ENCODE measurements at regions not wholly inside any gene's neighbourhood (a gene's known extent, or its start where the extent isn't known, plus 50 kb on each side); places are given as distances from the start of the nearest gene placed in this dataset.
"Not testable (repeated sequence)": the region's sequence is repeated elsewhere in the genome, so short reads cannot be mapped to it uniquely, and the experiment has no call there.

- TF ChIP-seq ZFX (IDR thresholded peaks at IDR 0.05) = no peak
- no peak for TF ChIP-seq CTCF (conservative IDR thresholded peaks at IDR 0.05)
- no peak overlapping the region for H3K27ac ChIP-seq
These were observed 340.1 kb upstream of the PRR16 start for GRCh38 chr5:120124031-120124430.

GRCh38 chr5:120124961-120125360, 339.1 kb upstream of the PRR16 start:
- TF ChIP-seq CTCF (conservative IDR thresholded peaks at IDR 0.05) = no peak
- no peak for TF ChIP-seq ZFX (IDR thresholded peaks at IDR 0.05)
- no peak overlapping the region for H3K27ac ChIP-seq

GRCh38 chr5:120132347-120132746, 331.8 kb upstream of the PRR16 start:
- H3K27ac ChIP-seq = not testable (repeated sequence)

- TF ChIP-seq ZFX (IDR thresholded peaks at IDR 0.05) = no peak
- TF ChIP-seq CTCF (conservative IDR thresholded peaks at IDR 0.05) = no peak
- H3K27ac ChIP-seq = no peak overlapping the region
These were observed 329.2 kb upstream of the PRR16 start for GRCh38 chr5:120134944-120135343.

- no peak overlapping the region for H3K27ac ChIP-seq
- TF ChIP-seq ZFX (IDR thresholded peaks at IDR 0.05) = no peak
- TF ChIP-seq CTCF (conservative IDR thresholded peaks at IDR 0.05) = no peak
These were observed 326.5 kb upstream of the PRR16 start for GRCh38 chr5:120137582-120137981.

- TF ChIP-seq CTCF (conservative IDR thresholded peaks at IDR 0.05) (no peak), ZFX (IDR thresholded peaks at IDR 0.05) (no peak)
- no peak overlapping the region for H3K27ac ChIP-seq
These were observed 325.1 kb upstream of the PRR16 start for GRCh38 chr5:120139039-120139438.

- TF ChIP-seq CTCF (conservative IDR thresholded peaks at IDR 0.05) (no peak), ZFX (IDR thresholded peaks at IDR 0.05) (no peak)
These were observed 323.6 kb upstream of the PRR16 start for GRCh38 chr5:120140501-120140900.

GRCh38 chr5:120141076-120141475, 323.0 kb upstream of the PRR16 start:
- H3K27ac ChIP-seq = no peak overlapping the region
- TF ChIP-seq CTCF (conservative IDR thresholded peaks at IDR 0.05) (no peak), ZFX (IDR thresholded peaks at IDR 0.05) (no peak)

More at GRCh38 chr5:120140501-120140900, 323.6 kb upstream of the PRR16 start:
- no peak overlapping the region for H3K27ac ChIP-seq

Measured in C4-2B (cell line).